Gastroesophageal sphincter (tissue), 4 donors: ENCODE measurements at regions not wholly inside any gene's neighbourhood (a gene's known extent, or its start where the extent isn't known, plus 50 kb on each side); places are given as distances from the start of the nearest gene placed in this dataset.

Experiments
- ATAC-seq: fragments of 150-250 bp; one replicate; pipeline ENCODE4 v1.9.1; 2016; ENCODE audit warnings: mild to moderate bottlenecking, moderate library complexity
- H3K27ac ChIP-seq, 4 donors: fragments of 200-600 bp; sonication (generic) in 3 of 4; 1 replicate in 3 of 4; 2 replicates in 1 of 4; pipeline ENCODE4 v1.5.1; 2016 to 2019
- H3K27me3 ChIP-seq: fragments of 200-600 bp; sonication (generic); one replicate; pipeline ENCODE4 v1.5.1; 2019
- H3K36me3 ChIP-seq, 2 donors: fragments of 200-600 bp; sonication (generic); one replicate each; pipeline ENCODE4 v1.5.1; 2019; ENCODE audit warnings: control low read depth in 1 of 2
- H3K4me1 ChIP-seq, 3 donors: fragments of 200-600 bp; sonication (generic); 1 replicate in 2 of 3; 2 replicates in 1 of 3; pipeline ENCODE4 v1.5.1; 2016 to 2019; ENCODE audit warnings: control low read depth in 2 of 3
- H3K4me3 ChIP-seq, 2 donors: fragments of 200-600 bp; sonication (generic); one replicate each; pipeline ENCODE4 v1.5.1; 2019; ENCODE audit warnings: mild to moderate bottlenecking in 1 of 2, moderate library complexity in 1 of 2
- H3K9me3 ChIP-seq, 3 donors: fragments of 200-600 bp; sonication (generic); one replicate each; pipeline ENCODE4 v1.5.1; 2017 to 2019; ENCODE audit warnings: control low read depth in 2 of 3
- EP300 ChIP-seq: sonication (generic); formaldehyde crosslinking; IDR thresholded peaks from one replicate; pipeline ENCODE4 v1.6.1; 2017; ENCODE audit warnings: antibody characterized with exemption, mild to moderate bottlenecking
- POLR2A ChIP-seq, 2 donors: fragments of 450-650 bp; IDR thresholded peaks; one replicate each; pipeline ENCODE4 v1.6.1; 2017; ENCODE audit warnings: antibody characterized with exemption in 2 of 2, mild to moderate bottlenecking in 2 of 2, moderate library complexity in 1 of 2
- POLR2AphosphoS5 ChIP-seq: sonication (generic); formaldehyde crosslinking; IDR thresholded peaks from one replicate; pipeline ENCODE4 v1.6.1; 2017; ENCODE audit warnings: antibody characterized with exemption
- WGBS, 2 donors: methylation state at CpG; one replicate each; pipeline ENCODE4 v1.1.5; 2018; ENCODE audit warnings: low coverage in 1 of 2; 5-methylcytosine and 5-hydroxymethylcytosine counted together
- TF ChIP-seq, protein P1 (sequence below), 4 experiments: fragments of 200-600 bp in 2 of 4; fragments of 450-650 bp in 2 of 4; sonication (generic) in 1 of 4; IDR thresholded peaks; one replicate each; pipeline ENCODE4 v1.5.1; 2017 to 2019; ENCODE audit warnings: antibody characterized with exemption in 4 of 4, mild to moderate bottlenecking in 2 of 4, moderate library complexity in 2 of 4

- Histone ChIP-seq H3K4me3 (no peak overlapping the region), H3K36me3 (no peaks in the 10 kb centered on the region), H3K4me1 (no peaks in the 10 kb centered on the region), H3K9me3 (no peaks in the 10 kb centered on the region), H3K27ac (no peak overlapping the region), H3K27me3 (no peaks in the 10 kb centered on the region)
- WGBS, 2 donors: 50 to 85% methylated on average over 1 to 2 of the region's 2 CpGs
- no peak for ATAC-seq
- TF ChIP-seq POLR2AphosphoS5: no peak
- no peak for TF ChIP-seq POLR2A (IDR thresholded peaks at IDR 0.05)
- TF ChIP-seq, protein P1, sequence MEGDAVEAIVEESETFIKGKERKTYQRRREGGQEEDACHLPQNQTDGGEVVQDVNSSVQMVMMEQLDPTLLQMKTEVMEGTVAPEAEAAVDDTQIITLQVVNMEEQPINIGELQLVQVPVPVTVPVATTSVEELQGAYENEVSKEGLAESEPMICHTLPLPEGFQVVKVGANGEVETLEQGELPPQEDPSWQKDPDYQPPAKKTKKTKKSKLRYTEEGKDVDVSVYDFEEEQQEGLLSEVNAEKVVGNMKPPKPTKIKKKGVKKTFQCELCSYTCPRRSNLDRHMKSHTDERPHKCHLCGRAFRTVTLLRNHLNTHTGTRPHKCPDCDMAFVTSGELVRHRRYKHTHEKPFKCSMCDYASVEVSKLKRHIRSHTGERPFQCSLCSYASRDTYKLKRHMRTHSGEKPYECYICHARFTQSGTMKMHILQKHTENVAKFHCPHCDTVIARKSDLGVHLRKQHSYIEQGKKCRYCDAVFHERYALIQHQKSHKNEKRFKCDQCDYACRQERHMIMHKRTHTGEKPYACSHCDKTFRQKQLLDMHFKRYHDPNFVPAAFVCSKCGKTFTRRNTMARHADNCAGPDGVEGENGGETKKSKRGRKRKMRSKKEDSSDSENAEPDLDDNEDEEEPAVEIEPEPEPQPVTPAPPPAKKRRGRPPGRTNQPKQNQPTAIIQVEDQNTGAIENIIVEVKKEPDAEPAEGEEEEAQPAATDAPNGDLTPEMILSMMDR (IDR thresholded peaks at IDR 0.05): no peak
- TF ChIP-seq EP300: no peak
Measured at GRCh38 chr3:16693820-16694219, 88.6 kb upstream of the DAZL start.

DNA sequence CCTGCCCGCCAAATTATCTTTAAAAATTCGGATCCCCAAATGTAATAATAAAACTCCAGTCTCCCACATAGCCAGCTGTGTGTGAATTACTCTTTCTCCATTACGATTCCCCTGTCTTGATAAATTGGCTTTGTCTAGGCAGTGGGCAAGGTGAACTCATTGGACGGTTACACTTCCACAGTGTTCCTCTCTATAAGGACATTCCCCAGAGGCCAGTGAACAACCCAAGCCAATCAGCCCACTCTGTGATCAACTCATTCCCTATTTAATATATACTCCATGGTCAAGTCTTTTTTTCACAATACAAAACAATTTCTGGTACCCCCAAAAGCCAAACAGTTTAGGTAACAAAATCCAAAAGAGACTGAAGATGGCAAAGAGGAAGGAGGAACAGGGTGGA, 90.5 kb upstream of the DAZL start:
- WGBS, 2 donors: 87 to 94% methylated on average over 2 to 4 of the region's 4 CpGs
- Histone ChIP-seq H3K36me3 (no peaks in the 10 kb centered on the region), H3K27ac (no peak overlapping the region), H3K4me3 (no peak overlapping the region), H3K9me3 (no peaks in the 10 kb centered on the region), H3K27me3 (no peaks in the 10 kb centered on the region), H3K4me1 (no peaks in the 10 kb centered on the region)
- TF ChIP-seq EP300: no peak
- no peak for TF ChIP-seq POLR2A (IDR thresholded peaks at IDR 0.05)
- no peak for TF ChIP-seq POLR2AphosphoS5
- TF ChIP-seq, protein P1 (IDR thresholded peaks at IDR 0.05): no peak
- ATAC-seq: no peak

DNA sequence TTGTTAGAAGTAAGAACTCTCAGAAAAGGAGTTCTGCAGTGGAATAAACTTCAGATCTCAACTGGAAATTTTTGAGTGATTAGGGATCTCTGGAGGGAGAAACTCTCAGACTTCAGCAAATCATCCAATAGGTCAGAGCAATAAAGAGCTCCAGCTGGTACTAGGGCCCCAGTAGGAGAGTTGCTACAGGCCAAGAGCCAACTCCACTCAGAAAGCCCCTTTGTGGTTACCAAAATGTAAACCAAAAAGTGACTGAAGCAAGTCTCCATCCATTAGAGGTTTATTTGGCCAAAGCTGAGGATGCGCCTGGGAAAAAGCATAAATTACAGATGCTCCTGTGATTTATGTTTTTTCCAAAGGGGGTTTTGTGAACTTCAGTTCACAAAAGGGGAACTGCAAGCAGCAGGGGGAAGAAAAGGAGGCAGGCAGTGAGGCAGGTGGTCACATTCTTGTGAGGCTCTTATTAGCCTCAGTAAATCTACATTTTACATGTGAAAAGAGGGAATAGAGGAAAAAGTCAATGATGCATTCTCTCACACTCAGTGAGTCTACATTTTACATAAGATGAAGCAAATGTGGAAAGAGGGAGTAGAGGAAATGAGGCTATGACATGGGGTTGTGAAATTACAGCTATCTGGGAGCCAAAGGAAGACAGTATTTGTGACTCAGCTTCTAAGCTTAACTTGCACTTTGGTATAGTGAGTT, 92.4 kb upstream of the DAZL start:
- no peaks in the 10 kb centered on the region for H3K27me3 ChIP-seq
- 86% methylated on average over 1 of the region's 1 CpG; no CpG with 5 or more reads in 1 of the 2 donors for WGBS, 2 donors
- H3K9me3 ChIP-seq: no peaks in the 10 kb centered on the region
- no peak for ATAC-seq
- H3K4me1 ChIP-seq: no peaks in the 10 kb centered on the region
- no peak overlapping the region for H3K4me3 ChIP-seq
- no peak overlapping the region for H3K27ac ChIP-seq
- no peak for TF ChIP-seq EP300
- TF ChIP-seq, protein P1 (IDR thresholded peaks at IDR 0.05): no peak
- TF ChIP-seq POLR2AphosphoS5: no peak
- TF ChIP-seq POLR2A (IDR thresholded peaks at IDR 0.05): no peak
- no peaks in the 10 kb centered on the region for H3K36me3 ChIP-seq

GRCh38 chr3:16700651-16701050, 95.4 kb upstream of the DAZL start:
- TF ChIP-seq, protein P1 (IDR thresholded peaks at IDR 0.05): no peak
- no peak for TF ChIP-seq EP300
- no peak for TF ChIP-seq POLR2A (IDR thresholded peaks at IDR 0.05)
- TF ChIP-seq POLR2AphosphoS5: no peak
- no peak overlapping the region for H3K27ac ChIP-seq
- no peaks in the 10 kb centered on the region for H3K27me3 ChIP-seq
- no peak for ATAC-seq
- no peak overlapping the region for H3K4me3 ChIP-seq
- H3K36me3 ChIP-seq: no peaks in the 10 kb centered on the region
- no peaks in the 10 kb centered on the region for H3K9me3 ChIP-seq
- no peaks in the 10 kb centered on the region for H3K4me1 ChIP-seq

DNA sequence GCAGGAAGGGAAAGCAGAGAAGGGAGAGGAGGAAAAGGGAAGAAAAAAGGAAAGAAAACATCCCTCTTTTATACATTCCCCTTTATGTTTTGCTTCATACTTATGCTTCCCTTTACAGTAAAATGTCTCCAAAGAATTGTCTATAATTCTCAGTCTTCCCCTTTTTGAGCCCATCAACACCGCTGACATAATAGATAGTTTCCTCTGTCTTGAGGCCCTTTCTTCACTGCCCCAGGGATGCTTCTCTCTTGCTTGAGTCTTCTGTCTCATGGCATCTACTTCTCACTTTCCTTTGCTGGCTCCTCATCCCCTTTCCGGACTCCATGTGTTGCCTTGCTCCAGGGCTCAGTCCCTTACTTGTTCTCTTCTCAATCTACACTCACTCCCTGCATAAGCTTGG, 99.7 kb upstream of the DAZL start:
- H3K4me3 ChIP-seq: no peak overlapping the region
- H3K9me3 ChIP-seq: peaks cover 0 to 7% (median 0%) of the 10 kb centered on the region in 3 donors
- H3K4me1 ChIP-seq: no peaks in the 10 kb centered on the region
- H3K36me3 ChIP-seq: no peaks in the 10 kb centered on the region
- 60 to 84% methylated on average over 1 to 2 of the region's 2 CpGs for WGBS, 2 donors
- no peak for ATAC-seq
- no peaks in the 10 kb centered on the region for H3K27me3 ChIP-seq
- TF ChIP-seq POLR2A (IDR thresholded peaks at IDR 0.05) (no peak), POLR2AphosphoS5 (no peak), EP300 (no peak)
- TF ChIP-seq, protein P1 (IDR thresholded peaks at IDR 0.05): no peak
- H3K27ac ChIP-seq: no peak overlapping the region
